HG02852 (cell line): ENCODE measurements at regions not wholly inside any gene's neighbourhood (a gene's known extent, or its start where the extent isn't known, plus 50 kb on each side); places are given as distances from the start of the nearest gene placed in this dataset.
"Not testable (repeated sequence)": the region's sequence is repeated elsewhere in the genome, so short reads cannot be mapped to it uniquely, and the experiment has no call there.

Experiments used
- ATAC-seq: cut with Tn5 transposase; IDR thresholded peaks from one replicate; pipeline ENCODE4 v1.9.1; 2021; ENCODE audit warnings: mild to moderate bottlenecking, moderate library complexity; ENCODE audit not compliant: unreplicated experiment

- no peak for ATAC-seq
Measured at GRCh38 chr5:2094616-2094995, 211.9 kb upstream of the IRX4 start.

DNA sequence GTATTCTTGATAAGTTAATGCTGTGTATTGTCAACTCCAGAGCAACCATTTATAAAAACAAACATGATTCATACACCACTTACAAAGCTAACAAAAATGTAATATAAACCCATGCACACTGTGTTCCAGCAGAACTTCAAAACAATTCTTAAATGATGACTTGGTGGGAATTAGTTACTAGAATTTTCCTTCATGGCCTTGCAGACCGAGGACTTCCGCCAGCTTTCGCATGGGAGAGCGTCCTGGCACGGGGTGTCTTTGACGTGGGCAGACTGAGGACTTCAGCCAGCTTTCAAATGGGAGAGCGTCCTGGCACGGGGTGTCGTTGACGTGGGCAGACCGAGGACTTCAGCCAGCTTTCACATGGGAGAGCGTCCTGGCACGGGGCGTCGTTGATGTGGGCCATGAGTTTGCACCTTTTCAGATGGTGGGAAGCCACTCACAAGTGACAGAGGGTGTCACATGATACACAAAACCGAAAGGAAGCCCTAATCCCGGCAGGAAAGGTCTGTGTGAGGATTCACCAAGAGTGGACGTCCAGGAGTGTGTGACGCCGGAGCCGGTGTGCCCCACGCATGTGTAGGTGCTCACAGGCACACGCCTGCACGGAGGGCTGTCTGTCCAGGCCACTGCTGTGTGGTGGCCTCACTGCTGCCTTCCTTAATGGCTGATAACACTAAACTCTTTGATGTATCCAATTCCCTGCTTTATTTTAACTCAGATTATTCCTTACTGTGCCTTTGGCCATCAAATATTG lies 211.3 kb upstream of the IRX4 start:
- no peak for ATAC-seq

DNA sequence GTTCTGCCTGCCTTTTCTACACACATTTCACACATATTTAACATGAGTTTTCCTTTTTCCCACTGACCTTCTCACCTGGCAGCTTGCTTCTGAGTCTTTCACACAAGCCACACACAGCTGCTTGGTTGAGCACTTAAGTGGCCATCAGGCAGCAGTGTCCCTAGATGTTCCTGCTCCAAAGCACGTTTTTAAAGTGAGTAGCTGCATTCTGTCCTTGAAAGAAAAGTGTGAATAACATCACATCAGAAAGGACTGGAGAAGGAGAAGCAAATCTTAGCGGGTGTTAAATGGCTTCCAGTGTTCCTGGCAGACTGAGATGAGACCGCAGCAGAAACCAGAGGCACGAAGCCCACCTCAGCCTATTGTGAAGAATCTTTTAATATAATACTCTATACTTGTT lies 209.2 kb upstream of the IRX4 start:
- ATAC-seq = no peak

DNA sequence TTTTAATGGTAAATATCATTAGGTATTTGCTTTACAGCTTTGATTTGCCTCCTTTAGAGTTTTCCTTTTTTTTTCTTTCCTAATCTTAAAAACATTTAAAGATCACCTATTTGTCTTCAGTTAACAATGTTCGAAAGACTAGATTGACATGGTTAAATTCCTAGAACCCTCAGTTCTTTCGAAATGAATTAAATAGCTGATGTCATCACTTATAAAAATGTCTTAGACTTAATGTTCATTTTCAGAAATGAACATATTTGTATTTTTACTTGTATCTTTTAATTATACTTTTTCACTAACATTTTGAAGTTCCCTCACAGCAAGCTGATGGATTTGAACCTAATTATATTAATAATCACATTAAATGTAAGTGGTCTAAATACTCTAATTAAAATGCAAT lies 205.3 kb upstream of the IRX4 start:
- no peak for ATAC-seq

DNA sequence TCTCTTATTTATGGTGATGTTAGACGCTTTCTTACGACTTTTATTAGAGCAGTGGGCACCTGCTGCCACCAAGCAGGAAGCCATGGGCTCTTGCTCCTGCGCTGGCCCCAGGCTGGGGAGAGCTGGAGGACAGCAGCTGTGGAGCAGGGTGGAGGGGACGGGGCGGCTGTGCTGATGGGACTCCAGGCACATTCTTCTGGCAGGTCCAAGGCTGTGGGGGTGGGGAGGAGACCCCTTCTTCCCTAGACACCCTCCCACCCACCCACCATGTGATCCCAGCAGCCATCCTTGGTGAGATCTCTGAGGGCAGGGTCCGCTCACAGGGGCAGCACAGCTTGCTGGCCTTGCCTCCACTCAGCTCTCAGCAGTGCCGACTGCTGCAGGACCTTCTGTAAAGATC lies 192.6 kb upstream of the IRX4 start:
- no peak for ATAC-seq

- ATAC-seq = no peak
Measured at GRCh38 chr5:2071562-2071961, 188.8 kb upstream of the IRX4 start.

DNA sequence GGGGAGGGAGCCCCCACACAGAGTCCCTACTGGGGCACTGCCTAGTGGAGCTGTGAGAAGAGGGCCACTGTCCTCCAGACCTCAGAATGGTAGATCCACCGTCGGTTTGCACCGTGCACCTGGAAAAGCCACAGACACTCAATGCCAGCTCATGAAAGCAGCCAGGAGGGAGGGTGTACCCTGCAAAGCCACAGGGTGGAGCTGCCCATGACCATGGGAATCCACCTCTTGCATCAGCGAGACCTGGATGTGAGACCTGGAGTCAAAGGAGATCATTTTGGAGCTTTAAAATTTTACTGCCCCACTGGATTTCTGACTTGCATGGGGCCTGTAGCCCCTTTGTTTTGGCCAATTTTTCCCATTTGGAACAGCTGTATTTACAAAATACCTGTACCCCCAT lies 188.1 kb upstream of the IRX4 start:
- not testable (repeated sequence) for ATAC-seq

DNA sequence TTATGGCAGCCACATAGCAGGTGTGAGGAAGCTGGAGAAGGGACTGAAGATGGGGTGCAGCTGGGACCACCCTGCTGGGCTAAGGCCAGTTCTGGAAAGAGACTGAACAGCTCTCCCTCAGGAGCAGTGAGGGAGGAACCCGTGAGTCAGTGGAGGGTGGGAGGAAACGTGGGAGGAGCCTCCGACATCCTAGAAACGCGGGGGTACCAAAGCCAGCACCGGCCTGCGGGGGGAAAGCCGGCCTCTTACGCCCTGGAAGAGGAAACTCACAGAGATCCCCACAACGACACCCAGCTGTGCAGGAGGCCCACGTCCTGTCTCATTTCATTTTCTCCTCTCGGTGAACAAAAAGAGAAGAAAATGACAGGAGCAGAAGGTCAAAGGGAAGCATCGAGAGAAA lies 185.8 kb upstream of the IRX4 start:
- ATAC-seq = no peak

DNA sequence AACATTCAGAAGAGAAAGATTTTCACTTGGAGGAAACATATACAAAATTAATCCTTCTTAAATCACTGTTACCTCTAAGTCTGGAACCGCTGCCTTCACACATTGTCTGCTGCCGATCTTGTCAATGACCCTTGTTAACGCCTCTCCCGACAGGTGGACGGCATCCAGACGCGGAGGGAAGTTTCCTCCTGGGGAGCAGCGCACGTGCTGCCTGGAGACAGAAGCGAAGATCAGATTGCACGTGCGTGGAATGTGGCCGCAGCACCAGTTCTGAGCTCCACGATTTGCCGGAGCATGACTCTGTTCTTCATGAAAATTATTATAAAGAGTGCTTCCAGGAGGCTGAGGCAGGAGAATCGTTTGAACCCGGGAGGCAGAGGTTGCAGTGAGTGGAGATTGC lies 183.6 kb upstream of the IRX4 start:
- ATAC-seq = no peak

DNA sequence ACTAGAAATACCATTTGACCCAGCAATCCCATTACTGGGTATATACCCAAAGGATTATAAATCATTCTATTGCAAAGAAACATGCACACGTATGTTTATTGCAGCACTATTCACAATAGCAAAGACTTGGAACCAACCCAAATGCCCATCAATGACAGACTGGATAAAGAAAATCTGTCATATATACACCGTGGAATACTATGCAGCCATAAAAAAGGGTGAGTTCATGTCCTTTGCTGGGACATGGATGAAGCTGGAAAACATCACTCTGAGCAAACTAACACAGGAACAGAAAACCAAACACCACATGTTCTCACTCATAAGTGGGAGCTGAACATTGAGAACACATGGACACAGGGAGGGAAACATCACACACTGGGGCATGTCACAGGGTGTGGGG lies 180.7 kb upstream of the IRX4 start:
- not testable (repeated sequence) for ATAC-seq

GRCh38 chr5:2052687-2053086 lies 170.0 kb upstream of the IRX4 start:
- ATAC-seq = no peak

DNA sequence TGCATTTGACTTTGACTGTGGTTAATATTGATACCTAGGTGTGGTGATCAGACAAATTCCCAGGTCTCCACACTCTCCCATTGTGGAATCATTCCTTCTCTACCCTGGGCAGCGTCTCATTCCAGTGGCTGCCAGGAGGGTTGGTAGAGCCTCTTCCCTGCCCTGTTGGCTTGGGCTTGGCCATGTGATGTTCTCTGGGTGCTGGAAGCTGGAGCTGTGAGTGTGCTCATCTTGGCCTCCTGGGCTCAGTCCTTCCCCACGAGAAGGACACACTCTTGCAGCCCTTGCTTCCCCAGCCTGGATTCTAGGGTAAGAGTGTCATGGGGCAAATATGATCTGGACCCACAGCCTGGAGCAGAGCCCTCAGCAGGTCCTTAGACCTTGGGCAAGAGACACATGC lies 167.2 kb upstream of the IRX4 start:
- no peak for ATAC-seq

DNA sequence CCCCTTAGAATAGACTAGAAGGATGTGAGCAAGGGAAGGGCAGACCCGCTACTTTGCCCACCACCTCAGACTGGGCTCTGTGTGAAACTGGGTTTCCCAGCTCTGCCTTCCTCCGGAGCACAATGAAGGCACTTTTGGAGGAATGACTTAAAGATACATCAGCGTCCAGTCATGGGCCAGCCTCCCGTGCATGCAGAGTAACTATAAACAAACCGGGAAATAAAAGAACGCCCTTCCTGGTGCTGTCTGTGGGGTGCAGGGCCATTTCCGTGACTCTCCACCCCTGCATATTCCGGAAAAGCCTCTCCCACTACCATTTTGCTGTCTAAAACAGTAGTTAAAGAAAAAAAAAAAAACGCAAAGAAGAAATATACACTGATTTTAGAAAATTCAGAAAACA lies 165.9 kb upstream of the IRX4 start:
- ATAC-seq = no peak

DNA sequence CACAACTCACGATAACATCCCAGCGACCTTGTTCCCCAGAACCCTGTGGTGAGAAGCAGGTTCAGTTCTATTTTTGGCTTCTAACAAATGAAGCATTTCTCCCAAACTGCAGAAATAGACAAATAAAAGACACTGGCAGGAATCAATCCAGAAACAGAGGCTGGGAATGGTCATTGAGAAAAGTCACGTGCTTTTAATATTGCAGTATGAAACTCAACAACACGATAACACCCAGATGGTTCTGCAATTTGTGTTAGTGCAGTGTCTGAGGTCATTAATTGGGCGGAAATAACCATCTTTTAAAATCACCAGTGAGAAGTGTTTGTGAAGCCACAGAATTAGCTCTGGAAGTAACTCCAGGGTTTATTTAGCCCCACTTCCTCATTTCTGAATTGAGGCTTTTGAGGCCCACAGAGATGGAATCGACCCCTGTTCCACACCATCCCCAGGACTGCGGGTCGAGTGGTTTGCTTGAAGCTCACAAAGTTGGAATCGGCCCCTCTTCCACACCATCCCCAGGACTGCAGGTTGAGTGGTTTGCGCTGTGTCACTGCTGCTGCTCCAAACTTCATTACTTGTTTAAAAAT lies 164.7 kb upstream of the IRX4 start:
- ATAC-seq = no peak

DNA sequence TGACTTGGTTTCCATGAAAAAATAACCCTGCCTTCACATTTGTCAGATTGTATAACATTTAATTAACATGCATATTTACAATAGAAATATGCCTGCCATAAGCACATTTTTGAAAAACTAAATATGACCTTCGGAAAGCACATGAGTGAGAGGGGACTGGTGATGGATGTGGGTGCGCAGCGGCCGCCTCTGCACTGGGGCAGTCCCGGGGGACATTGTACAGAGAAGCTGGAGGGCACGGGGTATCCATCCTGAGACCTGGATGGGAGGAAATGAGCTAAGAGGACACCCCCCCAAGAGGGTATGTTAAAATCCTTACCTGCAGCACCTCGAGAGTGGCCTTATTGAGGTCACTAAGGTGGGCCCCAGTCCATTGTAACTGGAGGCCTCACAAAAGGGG lies 161.3 kb upstream of the IRX4 start:
- no peak for ATAC-seq

DNA sequence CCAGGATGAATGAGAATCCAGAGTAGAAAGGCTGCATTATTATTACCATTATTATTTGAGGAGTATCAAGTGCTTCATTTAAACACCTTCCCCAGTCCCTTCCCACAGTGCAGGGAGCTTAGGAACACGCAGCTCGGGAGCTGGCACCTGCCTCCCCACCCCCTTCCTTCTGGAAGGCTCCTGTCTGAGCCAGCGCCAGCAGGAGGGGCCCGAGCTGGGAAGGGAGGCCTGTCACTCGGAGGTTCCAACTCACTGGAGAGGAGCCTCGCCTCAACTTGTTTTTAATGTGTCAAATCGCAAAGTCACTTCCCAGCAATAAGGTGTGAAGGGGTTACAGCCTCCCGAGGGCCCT lies 156.4 kb upstream of the IRX4 start:
- no peak for ATAC-seq

DNA sequence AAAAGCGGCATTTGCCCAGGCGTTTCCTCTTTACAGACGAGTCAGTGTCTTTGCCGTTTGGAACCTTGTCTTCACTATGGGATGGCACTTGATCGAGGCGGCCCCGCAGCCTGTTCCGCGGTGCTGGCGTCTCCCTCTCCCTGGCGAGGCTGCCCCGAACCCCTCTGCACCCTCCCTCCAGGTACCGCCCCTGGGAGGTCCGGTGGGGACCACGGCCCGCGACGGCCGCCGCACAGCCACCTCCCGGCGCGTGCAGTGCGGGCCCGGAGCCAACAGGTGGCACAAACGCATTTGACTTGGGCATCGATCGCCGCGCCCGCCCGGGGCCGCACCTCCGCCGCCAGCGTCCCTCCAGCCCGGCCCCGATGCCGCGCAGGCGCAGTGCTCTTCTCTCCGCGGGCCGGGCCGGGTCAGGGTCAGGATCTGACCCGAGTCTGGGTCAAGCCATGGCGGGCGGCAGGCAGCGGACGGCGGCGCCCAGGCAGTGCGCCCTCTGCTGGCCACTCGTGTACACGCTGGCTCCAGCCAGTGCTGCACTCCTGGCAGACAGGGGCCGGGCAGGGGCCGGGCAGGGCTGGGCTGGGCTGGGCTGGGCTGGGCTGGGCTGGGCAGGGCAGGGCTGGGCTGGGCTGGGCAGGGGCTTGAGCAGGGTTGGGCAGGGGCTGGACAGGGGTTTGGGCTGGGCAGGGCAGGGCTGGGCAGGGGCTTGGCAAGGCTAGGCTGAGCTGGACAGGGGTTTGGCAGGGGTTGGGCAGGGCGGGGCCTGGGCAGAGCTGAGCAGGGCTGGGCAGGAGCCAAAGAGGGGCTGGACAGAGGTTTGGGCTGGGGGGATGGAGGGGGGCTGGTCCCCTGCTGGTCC lies 155.8 kb upstream of the IRX4 start:
- ATAC-seq = peak; percentile 93

DNA sequence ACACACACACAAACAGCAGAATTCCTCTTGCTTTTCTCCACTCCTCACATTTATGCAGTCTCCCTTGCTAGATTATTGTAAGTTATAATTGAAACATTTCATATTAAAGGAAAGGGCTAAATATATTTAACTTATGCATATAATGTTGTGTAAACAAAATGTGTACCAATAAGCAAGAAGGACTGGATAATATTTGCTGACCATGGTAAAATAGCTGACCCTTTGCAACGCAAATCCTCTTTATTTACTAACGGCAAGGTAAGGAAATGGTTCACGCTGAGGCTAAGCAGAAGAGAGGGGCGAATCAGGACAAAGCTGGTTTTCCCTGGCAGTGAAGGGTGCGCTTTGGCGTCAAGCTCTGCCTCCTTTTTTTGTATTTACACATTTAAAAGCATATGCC lies 154.2 kb upstream of the IRX4 start:
- ATAC-seq = no peak

- no peak for ATAC-seq
Measured at GRCh38 chr5:2032432-2032831, 149.7 kb upstream of the IRX4 start.

DNA sequence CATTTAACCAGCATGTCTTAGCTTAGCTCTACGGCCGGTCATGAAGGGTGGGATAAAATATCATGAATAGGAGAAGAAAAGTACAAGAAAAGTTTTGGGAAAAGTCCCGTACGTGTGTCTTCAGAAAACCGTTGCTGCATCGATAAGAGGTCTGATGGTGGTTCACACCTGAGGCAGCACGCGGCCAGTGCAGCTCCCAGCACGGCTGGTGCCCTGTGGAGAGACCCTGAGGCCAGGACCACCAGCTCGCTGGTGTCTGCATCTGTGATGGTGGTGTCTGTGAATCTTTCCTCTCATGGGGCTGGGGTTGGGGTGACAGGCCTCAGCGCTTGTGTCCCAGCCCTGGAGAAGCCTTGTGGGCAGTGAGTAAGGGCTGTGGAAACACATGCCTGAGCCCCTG lies 148.9 kb upstream of the IRX4 start:
- ATAC-seq = no peak

- ATAC-seq = no peak
Measured at GRCh38 chr5:2030131-2030530, 147.4 kb upstream of the IRX4 start.

DNA sequence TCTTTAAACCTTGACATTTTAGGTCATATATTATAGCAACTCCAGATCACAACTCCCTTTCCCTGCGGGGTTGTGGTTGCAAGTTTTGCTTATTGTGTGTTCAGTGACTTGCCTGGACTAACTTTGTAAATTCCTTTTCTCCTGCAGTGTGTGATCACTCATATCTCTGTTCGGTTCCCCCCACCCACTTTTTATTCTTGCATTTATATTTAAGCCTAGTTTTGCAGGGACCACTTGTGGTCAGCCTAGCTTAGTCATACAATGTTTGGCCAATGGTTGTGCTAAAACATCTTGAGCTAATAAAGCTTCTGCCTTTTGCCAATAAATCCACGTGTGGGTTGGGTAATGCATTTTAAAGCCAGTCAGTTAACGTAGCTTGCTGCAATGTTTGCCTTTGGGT lies 146.5 kb upstream of the IRX4 start:
- ATAC-seq = no peak
